ENCODE measurements at regions not wholly inside any gene's neighbourhood (a gene's known extent, or its start where the extent isn't known, plus 50 kb on each side); places are given as distances from the start of the nearest gene placed in this dataset.
"Not testable (repeated sequence)": the region's sequence is repeated elsewhere in the genome, so short reads cannot be mapped to it uniquely, and the experiment has no call there.

- Histone ChIP-seq H3K9me3 (no peaks in the 10 kb centered on the region), H3K4me3 (no peak overlapping the region), H3K27me3 (no peaks in the 10 kb centered on the region), H3K4me1 (no peaks in the 10 kb centered on the region), H3K27ac (no peak overlapping the region), H3K36me3 (no peaks in the 10 kb centered on the region)
- TF ChIP-seq CTCF (IDR thresholded peaks at IDR 0.05) (no peak), POLR2A (IDR thresholded peaks at IDR 0.05) (no peak)
- ATAC-seq (no peak), DNase-seq (no peak)
- 0 to 76% (median 53%) methylated on average over 1 of the region's 1 CpG for WGBS, 4 donors
- intact Hi-C loops (cut with DNase I): no loop called here
Measured at GRCh38 chr6:86744048-86744447, 193.3 kb upstream of the HTR1E start.

- Histone ChIP-seq H3K4me1 (no peaks in the 10 kb centered on the region), H3K36me3 (no peaks in the 10 kb centered on the region), H3K27me3 (no peaks in the 10 kb centered on the region), H3K9me3 (peaks cover 0 to 5% (median 0%) of the 10 kb centered on the region in 12 donors), H3K27ac (no peak overlapping the region), H3K4me3 (no peak overlapping the region)
- no peak for DNase-seq
- no peak for ATAC-seq
- TF ChIP-seq POLR2A (IDR thresholded peaks at IDR 0.05): no peak
- TF ChIP-seq CTCF (IDR thresholded peaks at IDR 0.05): no peak
- intact Hi-C loops (cut with DNase I): no loop called here
- 76 to 95% (median 83%) methylated on average over 1 of the region's 1 CpG for WGBS, 4 donors
Measured at GRCh38 chr6:86738078-86738477, 199.2 kb upstream of the HTR1E start.

- ATAC-seq; H3K27ac ChIP-seq; H3K27me3 ChIP-seq; H3K36me3 ChIP-seq; H3K4me1 ChIP-seq; H3K4me3 ChIP-seq; DNase-seq; intact Hi-C loops (cut with DNase I): not testable (repeated sequence)
- H3K9me3 ChIP-seq: peaks cover 0 to 19% (median 0%) of the 10 kb centered on the region in 12 donors
- WGBS, 4 donors: 82 to 90% (median 87%) methylated on average over 6 to 8 of the region's 8 CpGs
Measured at GRCh38 chr6:86731631-86732030, 205.7 kb upstream of the HTR1E start.

GRCh38 chr6:86730772-86731171 is 206.6 kb upstream of the HTR1E start:
- ATAC-seq; intact Hi-C loops (cut with DNase I); H3K27ac ChIP-seq; H3K36me3 ChIP-seq; H3K4me3 ChIP-seq; H3K4me1 ChIP-seq; DNase-seq; H3K27me3 ChIP-seq: not testable (repeated sequence)
- WGBS, 4 donors: 85 to 89% (median 88%) methylated on average over 4 of the region's 4 CpGs
- H3K9me3 ChIP-seq: peaks cover 0 to 22% (median 2%) of the 10 kb centered on the region in 12 donors

GRCh38 chr6:86730216-86730615 is 207.1 kb upstream of the HTR1E start:
- no peak for DNase-seq
- intact Hi-C loops (cut with DNase I): no loop called here
- no peak for ATAC-seq
- H3K4me3 ChIP-seq: no peak overlapping the region
- WGBS, 4 donors: 0 to 44% (median 37%) methylated on average over 1 of the region's 1 CpG
- H3K4me1 ChIP-seq: no peaks in the 10 kb centered on the region
- H3K27ac ChIP-seq: no peak overlapping the region
- H3K27me3 ChIP-seq: no peaks in the 10 kb centered on the region
- TF ChIP-seq CTCF (IDR thresholded peaks at IDR 0.05) (no peak), POLR2A (IDR thresholded peaks at IDR 0.05) (no peak)
- H3K36me3 ChIP-seq: no peaks in the 10 kb centered on the region
- H3K9me3 ChIP-seq: peaks cover 0 to 27% (median 4%) of the 10 kb centered on the region in 12 donors
